SK-N-SH treated with all-trans-retinoic acid at 6 μM for 48 hours (cell line): ENCODE measurements at regions not wholly inside any gene's neighbourhood (a gene's known extent, or its start where the extent isn't known, plus 50 kb on each side); places are given as distances from the start of the nearest gene placed in this dataset.
A peak's percentile ranks its signal among the peaks of the same experiment; 100 is the strongest.

Source experiments
- ATAC-seq: fragments of 200-7000 bp; cut with Tn5 transposase; 3 replicates; pipeline ENCODE4 v1.9.1; 2020; ENCODE audit warnings: mild to moderate bottlenecking, moderate library complexity
- ARNTL ChIP-seq: fragments of 450-650 bp; formaldehyde crosslinking; IDR thresholded peaks from 2 replicates; pipeline ENCODE4 v1.5.0; 2020; ENCODE audit warnings: low read depth, mild to moderate bottlenecking, moderate library complexity, borderline replicate concordance
- BACH2 ChIP-seq: fragments of 250-450 bp; sonication (Bioruptor Pico); IDR thresholded peaks from 2 replicates; pipeline ENCODE4 v1.9.0; 2021; ENCODE audit warnings: mild to moderate bottlenecking, borderline replicate concordance
- CSDC2 ChIP-seq: fragments of 250-450 bp; sonication (Bioruptor Pico); IDR thresholded peaks from 2 replicates; pipeline ENCODE4 v1.5.0; 2020; ENCODE audit warnings: mild to moderate bottlenecking, moderate library complexity
- ESRRG ChIP-seq: fragments of 250-450 bp; sonication (Bioruptor Pico); IDR thresholded peaks from 2 replicates; pipeline ENCODE4 v1.6.1; 2021; ENCODE audit warnings: mild to moderate bottlenecking
- GLIS3 ChIP-seq: fragments of 250-450 bp; sonication (Bioruptor Pico); IDR thresholded peaks from 2 replicates; pipeline ENCODE4 v1.5.0; 2020; ENCODE audit warnings: mild to moderate bottlenecking, moderate library complexity
- ISL1 ChIP-seq: fragments of 250-450 bp; sonication (Bioruptor Pico); IDR thresholded peaks from 2 replicates; pipeline ENCODE4 v2.1.2; 2022; ENCODE audit warnings: mild to moderate bottlenecking, moderate library complexity
- OSR1 ChIP-seq: fragments of 250-450 bp; sonication (Bioruptor Pico); IDR thresholded peaks from 2 replicates; pipeline ENCODE4 v1.8.0; 2022; ENCODE audit warnings: moderate library complexity, mild to moderate bottlenecking, inconsistent platforms
- POU6F1 ChIP-seq: fragments of 250-450 bp; sonication (Bioruptor Pico); IDR thresholded peaks from 2 replicates; pipeline ENCODE4 v1.8.0; 2021; ENCODE audit warnings: low read depth, mild to moderate bottlenecking, moderate library complexity, borderline replicate concordance
- PPARA ChIP-seq: fragments of 250-450 bp; sonication (Bioruptor Pico); IDR thresholded peaks from 2 replicates; pipeline ENCODE4 v1.5.0; 2020; ENCODE audit warnings: mild to moderate bottlenecking, borderline replicate concordance
- SNAI2 ChIP-seq: fragments of 250-450 bp; sonication (Bioruptor Pico); IDR thresholded peaks from 2 replicates; pipeline ENCODE4 v1.5.0; 2020; ENCODE audit warnings: mild to moderate bottlenecking, moderate library complexity
- TCF4 ChIP-seq: fragments of 250-450 bp; sonication (Bioruptor Pico); IDR thresholded peaks from 2 replicates; pipeline ENCODE4 v1.8.0; 2021; ENCODE audit warnings: mild to moderate bottlenecking, moderate library complexity, borderline replicate concordance
- TOX ChIP-seq: fragments of 250-450 bp; sonication (Bioruptor Pico); IDR thresholded peaks from 2 replicates; pipeline ENCODE4 v1.8.0; 2021; ENCODE audit warnings: mild to moderate bottlenecking, moderate library complexity, borderline replicate concordance
- ZC3H10 ChIP-seq: fragments of 250-450 bp; sonication (Bioruptor Pico); IDR thresholded peaks from 2 replicates; pipeline ENCODE4 v1.5.1; 2021; ENCODE audit warnings: mild to moderate bottlenecking, moderate library complexity
- ZFP3 ChIP-seq: fragments of 250-450 bp; sonication (Bioruptor Pico); IDR thresholded peaks from 2 replicates; pipeline ENCODE4 v1.5.0; 2020; ENCODE audit warnings: mild to moderate bottlenecking, moderate library complexity
- ZFP30 ChIP-seq: fragments of 450-650 bp; formaldehyde crosslinking; IDR thresholded peaks from 2 replicates; pipeline ENCODE4 v1.5.0; 2022; ENCODE audit warnings: mild to moderate bottlenecking, moderate library complexity
- ZNF565 ChIP-seq: fragments of 450-650 bp; formaldehyde crosslinking; conservative IDR thresholded peaks from 2 replicates; pipeline ENCODE4 v1.5.0; 2020; ENCODE audit warnings: low read depth, mild to moderate bottlenecking, moderate library complexity
- ZNF70 ChIP-seq: fragments of 450-650 bp; formaldehyde crosslinking; IDR thresholded peaks from 2 replicates; pipeline ENCODE4 v1.5.0; 2020; ENCODE audit warnings: mild to moderate bottlenecking, moderate library complexity
- ZNF8 ChIP-seq: fragments of 450-650 bp; formaldehyde crosslinking; IDR thresholded peaks from 2 replicates; pipeline ENCODE4 v1.5.0; 2020; ENCODE audit warnings: mild to moderate bottlenecking, moderate library complexity
- TF ChIP-seq, protein P1 (sequence below): fragments of 250-450 bp; sonication (Bioruptor Pico); IDR thresholded peaks from 2 replicates; pipeline ENCODE4 v1.5.1; 2021; ENCODE audit warnings: mild to moderate bottlenecking, moderate library complexity
- TF ChIP-seq, protein P2 (sequence below): fragments of 250-450 bp; sonication (Bioruptor Pico); IDR thresholded peaks from 2 replicates; pipeline ENCODE4 v1.5.0; 2020; ENCODE audit warnings: mild to moderate bottlenecking, moderate library complexity

GRCh38 chr2:207291625-207292252, 126.0 kb upstream of the KLF7 start:
- no peak for TF ChIP-seq TOX (CRISPR knock-in tag)
- ATAC-seq: no peak

- TF ChIP-seq ISL1 (CRISPR knock-in tag) (peak; percentile 25; the same call in 1 of the 2 replicates), OSR1 (CRISPR knock-in tag) (no peak)
- peak; percentile 44; the same call in 1 of the 3 replicates for ATAC-seq
These were observed 130.7 kb upstream of the KLF7 start for GRCh38 chr2:207296265-207296948.

DNA sequence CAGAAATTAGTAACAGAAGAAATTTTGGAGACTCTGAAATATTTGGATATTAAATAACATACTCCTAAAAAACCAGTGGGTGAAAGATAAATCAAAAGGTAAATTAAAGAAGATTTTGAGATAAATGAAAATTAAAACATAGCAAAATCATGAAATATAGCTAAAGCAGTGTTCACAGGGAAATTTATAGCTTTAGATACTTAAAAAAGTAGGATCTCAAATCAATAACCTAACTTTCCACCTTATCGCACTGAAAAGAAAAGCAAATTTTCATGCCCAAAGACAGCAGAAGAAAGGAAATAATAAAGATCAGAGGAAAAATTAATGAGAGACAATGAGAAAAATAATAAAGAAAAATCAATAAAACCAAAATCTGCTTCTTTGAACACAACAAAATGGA, 135.1 kb upstream of the KLF7 start:
- ATAC-seq: no peak
- no peak for TF ChIP-seq ZC3H10
- TF ChIP-seq ZFP3 (CRISPR knock-in tag): no peak
- no peak for TF ChIP-seq ESRRG (CRISPR knock-in tag)
- TF ChIP-seq OSR1 (CRISPR knock-in tag): no peak
- TF ChIP-seq ZFP30: peak; percentile 91
- TF ChIP-seq, all 23 proteins: peak for 1

GRCh38 chr2:207304761-207305160, 139.0 kb upstream of the KLF7 start:
- no peak for TF ChIP-seq ARNTL (CRISPR knock-in tag)
- no peak for TF ChIP-seq PPARA (CRISPR knock-in tag)
- TF ChIP-seq OSR1 (CRISPR knock-in tag): no peak
- no peak for TF ChIP-seq GLIS3 (CRISPR knock-in tag)
- no peak for TF ChIP-seq POU6F1
- no peak for TF ChIP-seq ZC3H10
- TF ChIP-seq ZFP30: no peak
- TF ChIP-seq ZNF565: no peak
- no peak for TF ChIP-seq ZNF70 (CRISPR knock-in tag)
- no peak for TF ChIP-seq ISL1 (CRISPR knock-in tag)
- TF ChIP-seq TCF4 (CRISPR knock-in tag): no peak
- no peak for TF ChIP-seq CSDC2 (CRISPR knock-in tag)
- TF ChIP-seq, protein P1, sequence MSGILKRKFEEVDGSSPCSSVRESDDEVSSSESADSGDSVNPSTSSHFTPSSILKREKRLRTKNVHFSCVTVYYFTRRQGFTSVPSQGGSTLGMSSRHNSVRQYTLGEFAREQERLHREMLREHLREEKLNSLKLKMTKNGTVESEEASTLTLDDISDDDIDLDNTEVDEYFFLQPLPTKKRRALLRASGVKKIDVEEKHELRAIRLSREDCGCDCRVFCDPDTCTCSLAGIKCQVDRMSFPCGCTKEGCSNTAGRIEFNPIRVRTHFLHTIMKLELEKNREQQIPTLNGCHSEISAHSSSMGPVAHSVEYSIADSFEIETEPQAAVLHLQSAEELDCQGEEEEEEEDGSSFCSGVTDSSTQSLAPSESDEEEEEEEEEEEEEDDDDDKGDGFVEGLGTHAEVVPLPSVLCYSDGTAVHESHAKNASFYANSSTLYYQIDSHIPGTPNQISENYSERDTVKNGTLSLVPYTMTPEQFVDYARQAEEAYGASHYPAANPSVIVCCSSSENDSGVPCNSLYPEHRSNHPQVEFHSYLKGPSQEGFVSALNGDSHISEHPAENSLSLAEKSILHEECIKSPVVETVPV: no peak
- TF ChIP-seq BACH2 (CRISPR knock-in tag): no peak
- TF ChIP-seq ZNF8: no peak
- TF ChIP-seq ZFP3 (CRISPR knock-in tag): no peak
- no peak for ATAC-seq

DNA sequence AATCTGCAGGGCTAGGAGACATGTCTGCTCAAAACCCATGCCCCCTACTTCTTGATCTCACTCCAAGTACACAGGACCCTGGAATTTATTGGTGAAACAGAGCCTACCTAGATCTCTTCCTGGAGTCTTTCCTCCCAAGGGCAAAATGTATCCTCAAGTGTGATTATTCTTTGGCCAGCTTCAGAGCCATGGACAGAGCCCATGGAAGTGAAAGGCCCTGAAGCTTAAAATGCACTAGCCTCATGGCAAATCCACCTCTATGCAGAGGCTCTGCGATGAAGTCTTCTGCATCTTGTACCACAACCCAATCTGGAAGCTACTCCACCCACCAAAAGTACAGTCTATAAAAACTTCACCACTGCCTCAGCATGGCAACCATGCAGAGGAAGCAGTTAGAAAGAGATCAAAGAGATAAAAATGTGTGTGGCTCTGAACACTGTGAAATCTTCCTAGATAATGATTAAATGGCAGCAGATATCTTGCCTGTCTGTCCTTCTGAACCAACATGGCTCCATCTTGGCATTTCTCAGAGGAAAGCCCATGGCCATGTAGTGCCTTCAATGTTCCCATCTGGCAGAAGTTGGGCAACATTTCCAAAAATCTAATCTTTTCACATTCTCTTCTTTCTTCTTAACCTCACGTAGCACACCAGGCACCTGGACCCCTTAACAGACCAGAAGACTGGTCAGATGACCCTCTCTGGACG, 142.9 kb upstream of the KLF7 start:
- TF ChIP-seq ZNF70 (CRISPR knock-in tag) (no peak), SNAI2 (CRISPR knock-in tag) (no peak), OSR1 (CRISPR knock-in tag) (no peak), ZC3H10 (no peak)
- TF ChIP-seq, protein P1: no peak
- TF ChIP-seq, protein P2, sequence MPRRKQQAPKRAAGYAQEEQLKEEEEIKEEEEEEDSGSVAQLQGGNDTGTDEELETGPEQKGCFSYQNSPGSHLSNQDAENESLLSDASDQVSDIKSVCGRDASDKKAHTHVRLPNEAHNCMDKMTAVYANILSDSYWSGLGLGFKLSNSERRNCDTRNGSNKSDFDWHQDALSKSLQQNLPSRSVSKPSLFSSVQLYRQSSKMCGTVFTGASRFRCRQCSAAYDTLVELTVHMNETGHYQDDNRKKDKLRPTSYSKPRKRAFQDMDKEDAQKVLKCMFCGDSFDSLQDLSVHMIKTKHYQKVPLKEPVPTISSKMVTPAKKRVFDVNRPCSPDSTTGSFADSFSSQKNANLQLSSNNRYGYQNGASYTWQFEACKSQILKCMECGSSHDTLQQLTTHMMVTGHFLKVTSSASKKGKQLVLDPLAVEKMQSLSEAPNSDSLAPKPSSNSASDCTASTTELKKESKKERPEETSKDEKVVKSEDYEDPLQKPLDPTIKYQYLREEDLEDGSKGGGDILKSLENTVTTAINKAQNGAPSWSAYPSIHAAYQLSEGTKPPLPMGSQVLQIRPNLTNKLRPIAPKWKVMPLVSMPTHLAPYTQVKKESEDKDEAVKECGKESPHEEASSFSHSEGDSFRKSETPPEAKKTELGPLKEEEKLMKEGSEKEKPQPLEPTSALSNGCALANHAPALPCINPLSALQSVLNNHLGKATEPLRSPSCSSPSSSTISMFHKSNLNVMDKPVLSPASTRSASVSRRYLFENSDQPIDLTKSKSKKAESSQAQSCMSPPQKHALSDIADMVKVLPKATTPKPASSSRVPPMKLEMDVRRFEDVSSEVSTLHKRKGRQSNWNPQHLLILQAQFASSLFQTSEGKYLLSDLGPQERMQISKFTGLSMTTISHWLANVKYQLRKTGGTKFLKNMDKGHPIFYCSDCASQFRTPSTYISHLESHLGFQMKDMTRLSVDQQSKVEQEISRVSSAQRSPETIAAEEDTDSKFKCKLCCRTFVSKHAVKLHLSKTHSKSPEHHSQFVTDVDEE (CRISPR knock-in tag): no peak
- ATAC-seq: no peak
